B cell (primary cell): ENCODE measurements at regions not wholly inside any gene's neighbourhood (a gene's known extent, or its start where the extent isn't known, plus 50 kb on each side); places are given as distances from the start of the nearest gene placed in this dataset.

Experiments
- ATAC-seq: fragments of 200-7000 bp; cut with Tn5 transposase; one replicate; pipeline ENCODE4 v1.10.0; 2021; ENCODE audit warnings: low read depth, mild to moderate bottlenecking, moderate number of reproducible peaks, moderate library complexity
- CTCF ChIA-PET: fragments of 350-600 bp; sonication (Branson Sonifier 250); formaldehyde crosslinking; loops from one replicate; lab custom pipeline; 2021; ENCODE audit warnings: antibody characterized with exemption, inconsistent platforms; lab: Charles Lee
- POLR2A ChIA-PET: fragments of 350-600 bp; sonication (Branson Sonifier 250); formaldehyde crosslinking; loops from one replicate; lab custom pipeline; 2021; ENCODE audit warnings: antibody characterized with exemption; lab: Charles Lee
- DNase-seq: peaks from one replicate; pipeline ENCODE4 v3.0.0; 2013
- H2AFZ ChIP-seq: 2 replicates; pipeline ENCODE4 v1.6.1; 2012; ENCODE audit warnings: mild to moderate bottlenecking, low read depth, low read length; ENCODE audit not compliant: insufficient read depth, poor library complexity, severe bottlenecking
- H3K27ac ChIP-seq, 2 donors: 1 replicate in 1 of 2; 2 replicates in 1 of 2; pipeline ENCODE4 v1.5.1; 2012 to 2013; ENCODE audit warnings: low read length in 2 of 2, mild to moderate bottlenecking in 2 of 2, moderate library complexity in 1 of 2
- H3K27me3 ChIP-seq, 4 experiments: fragments of 200-600 bp in 1 of 4; sonication (generic) in 1 of 4; replicated peaks in 1 of 4; 1 replicate in 2 of 4; 2 replicates in 2 of 4; pipeline versions ENCODE4 v1.6.1 to v1.7.0; 2013 to 2016; ENCODE audit warnings: low read length in 3 of 4, mild to moderate bottlenecking in 2 of 4, mixed read lengths in 1 of 4, moderate library complexity in 1 of 4; ENCODE audit not compliant: insufficient read depth in 4 of 4, control insufficient read depth in 3 of 4; ENCODE audit errors: control extremely low read depth in 1 of 4
- H3K36me3 ChIP-seq, 2 experiments: replicated peaks in 1 of 2; 1 replicate in 1 of 2; 2 replicates in 1 of 2; pipeline versions ENCODE4 v1.6.1 to v1.7.1; 2013; ENCODE audit warnings: low read length in 1 of 2; ENCODE audit not compliant: insufficient read depth in 2 of 2, control insufficient read depth in 1 of 2; ENCODE audit errors: control extremely low read depth in 1 of 2, extremely low read depth in 1 of 2
- H3K4me1 ChIP-seq, 2 donors: fragments of 200-600 bp in 1 of 2; sonication (generic) in 1 of 2; 1 replicate in 1 of 2; 2 replicates in 1 of 2; pipeline versions ENCODE4 v1.5.1 to v1.6.1; 2013 to 2017; ENCODE audit warnings: low read length in 2 of 2; ENCODE audit not compliant: control insufficient read depth in 2 of 2, insufficient read depth in 2 of 2
- H3K4me2 ChIP-seq: replicated peaks from 2 replicates; pipeline ENCODE3; 2012; ENCODE audit warnings: mild to moderate bottlenecking, low read depth, low read length; ENCODE audit not compliant: poor library complexity, severe bottlenecking
- H3K4me3 ChIP-seq, 5 experiments: fragments of 200-600 bp in 1 of 5; sonication (generic) in 1 of 5; 1 replicate in 3 of 5; 2 replicates in 2 of 5; pipeline versions ENCODE4 v1.5.1 to v1.7.0; 2011 to 2016; ENCODE audit warnings: low read length in 4 of 5, mild to moderate bottlenecking in 4 of 5, low read depth in 2 of 5, control low read depth in 1 of 5, moderate library complexity in 1 of 5; ENCODE audit not compliant: insufficient read depth in 1 of 5; ENCODE audit errors: control extremely low read depth in 1 of 5, extremely low read depth in 1 of 5
- H3K79me2 ChIP-seq: fragments of 200-600 bp; sonication (generic); one replicate; pipeline ENCODE4 v1.6.0; 2016; ENCODE audit warnings: low read length; ENCODE audit not compliant: control insufficient read depth, insufficient read depth
- H3K9ac ChIP-seq: fragments of 200-600 bp; sonication (generic); 2 replicates; pipeline ENCODE4 v1.6.1; 2017; ENCODE audit warnings: mild to moderate bottlenecking, low read length, moderate library complexity
- H3K9me3 ChIP-seq, 3 donors: one replicate each; pipeline versions ENCODE4 v1.6.1 to v1.7.1; 2013; ENCODE audit warnings: low read length in 2 of 3; ENCODE audit not compliant: control insufficient read depth in 2 of 3, insufficient read depth in 1 of 3; ENCODE audit errors: control extremely low read depth in 1 of 3
- H4K20me1 ChIP-seq: 2 replicates; pipeline ENCODE4 v1.6.0; 2012; ENCODE audit warnings: mild to moderate bottlenecking, low read length; ENCODE audit not compliant: insufficient read depth, control insufficient read depth, poor library complexity, severe bottlenecking
- H3K27ac Mint-ChIP-seq: one replicate; pipeline ENCODE4 v1.8.0; 2021; ENCODE audit warnings: mixed read lengths
- H3K27me3 Mint-ChIP-seq: one replicate; pipeline ENCODE4 v1.8.0; 2021; ENCODE audit warnings: mixed read lengths
- H3K4me1 Mint-ChIP-seq: one replicate; pipeline ENCODE4 v1.8.0; 2021; ENCODE audit warnings: mixed read lengths
- H3K4me3 Mint-ChIP-seq: one replicate; pipeline ENCODE4 v1.8.0; 2021; ENCODE audit warnings: mixed read lengths
- H3K9me3 Mint-ChIP-seq: one replicate; pipeline ENCODE4 v1.8.0; 2022; ENCODE audit warnings: mixed read lengths; ENCODE audit not compliant: insufficient read depth
- CTCF ChIP-seq: fragments of 200-600 bp; IDR thresholded peaks from one replicate; pipeline ENCODE4 v1.8.0; 2022; ENCODE audit warnings: antibody characterized with exemption, mild to moderate bottlenecking
- EZH2 ChIP-seq: IDR thresholded peaks from 2 replicates; pipeline ENCODE4 v1.6.1; 2012; ENCODE audit warnings: borderline replicate concordance, low read depth, mild to moderate bottlenecking, moderate library complexity, low read length; ENCODE audit not compliant: insufficient read depth, poor library complexity, severe bottlenecking
- WGBS: methylation state at CpG from one replicate; pipeline ENCODE4 v1.1.5; 2013; ENCODE audit warnings: missing lambda C conversion rate; ENCODE audit not compliant: insufficient coverage; 5-methylcytosine and 5-hydroxymethylcytosine counted together
- intact Hi-C: fragments of 100-400 bp; cut with micrococcal nuclease; formaldehyde crosslinking; loops from one replicate; pipeline ENCODE4 v1.10.0; 2022

- Histone ChIP-seq H3K27ac (no peak overlapping the region), H3K4me2 (no peak overlapping the region), H3K4me3 (no peak overlapping the region), H3K36me3 (no peaks in the 10 kb centered on the region), H3K9me3 (no peaks in the 10 kb centered on the region), H3K4me1 (no peaks in the 10 kb centered on the region), H2AFZ (no peak overlapping the region), H3K79me2 (no peaks in the 10 kb centered on the region), H3K9ac (no peak overlapping the region), H4K20me1 (no peaks in the 10 kb centered on the region), H3K27me3 (no peaks in the 10 kb centered on the region)
- no peaks in the 10 kb centered on the region for H3K27me3 Mint-ChIP-seq
- no peak for ATAC-seq
- POLR2A ChIA-PET = no interaction called here
- peaks cover 5% of the 10 kb centered on the region for H3K9me3 Mint-ChIP-seq
- TF ChIP-seq EZH2 (no peak), CTCF (peak; percentile 31)
- H3K27ac Mint-ChIP-seq = no peak overlapping the region
- WGBS = 27% methylated on average over 6 of the region's 6 CpGs
- CTCF ChIA-PET = no interaction called here
- no peaks in the 10 kb centered on the region for H3K4me1 Mint-ChIP-seq
- no peak overlapping the region for H3K4me3 Mint-ChIP-seq
- intact Hi-C loops = no loop called here
- DNase-seq = no peak
Observed at GRCh38 chr2:34012715-34013302, 413.7 kb upstream of the FAM98A start.

- POLR2A ChIA-PET = no interaction called here
- no peaks in the 10 kb centered on the region for H3K36me3 ChIP-seq
- Mint-ChIP-seq H3K4me3 (no peak overlapping the region), H3K4me1 (no peaks in the 10 kb centered on the region), H3K27me3 (no peaks in the 10 kb centered on the region), H3K27ac (no peak overlapping the region), H3K9me3 (peaks cover 5% of the 10 kb centered on the region)
- DNase-seq (no peak), ATAC-seq (no peak)
- no peaks in the 10 kb centered on the region for H3K79me2 ChIP-seq
- H3K9me3 ChIP-seq = no peaks in the 10 kb centered on the region
- no peak overlapping the region for H2AFZ ChIP-seq
- H3K27me3 ChIP-seq = no peaks in the 10 kb centered on the region
- TF ChIP-seq CTCF (no peak), EZH2 (no peak)
- no peak overlapping the region for H3K27ac ChIP-seq
- H3K9ac ChIP-seq = no peak overlapping the region
- no peak overlapping the region for H3K4me3 ChIP-seq
- H3K4me1 ChIP-seq = no peaks in the 10 kb centered on the region
- no CpG with 5 or more reads among the region's 2 CpGs for WGBS
- intact Hi-C loops = no loop called here
- no peaks in the 10 kb centered on the region for H4K20me1 ChIP-seq
- CTCF ChIA-PET = interaction anchor here (0.7 kb wide), 1 partner anchor 31 kb away, joined by 3 read pairs; no protein-coding TSS in a partner anchor
- no peak overlapping the region for H3K4me2 ChIP-seq
Observed at GRCh38 chr2:34011684-34012083, 412.6 kb upstream of the FAM98A start.
